Motor neuron (in vitro differentiated cells): ENCODE measurements at regions not wholly inside any gene's neighbourhood (a gene's known extent, or its start where the extent isn't known, plus 50 kb on each side); places are given as distances from the start of the nearest gene placed in this dataset.

Experiments used
- ATAC-seq, 8 experiments: fragments of 200-7000 bp; cut with Tn5 transposase; replicated peaks in 6 of 8; 2 replicates each; pipeline ENCODE4 v1.8.0; 2021; ENCODE audit warnings: mild to moderate bottlenecking in 8 of 8, moderate library complexity in 8 of 8
- H3K27ac ChIP-seq, 2 donors: fragments of 250-450 bp; sonication (Bioruptor Pico); 2 replicates each; pipeline ENCODE4 v1.9.0; 2021; ENCODE audit warnings: antibody characterized with exemption in 2 of 2, mild to moderate bottlenecking in 2 of 2, moderate library complexity in 1 of 2
- H3K4me1 ChIP-seq, 2 donors: fragments of 250-450 bp; sonication (Bioruptor Pico); replicated peaks in 1 of 2; 2 replicates each; pipeline ENCODE4 v1.6.1; 2021; ENCODE audit warnings: antibody characterized with exemption in 2 of 2, mild to moderate bottlenecking in 2 of 2, moderate library complexity in 1 of 2
- H3K4me3 ChIP-seq, 5 donors: fragments of 250-450 bp; sonication (Bioruptor Pico); 2 replicates each; pipeline ENCODE4 v1.9.0; 2021; ENCODE audit warnings: antibody characterized with exemption in 5 of 5, mild to moderate bottlenecking in 5 of 5, moderate library complexity in 4 of 5
- WGBS, 10 experiments: fragments of 450-650 bp; shearing (Covaris generic); methylation state at CpG; one replicate each; pipeline ENCODE4 v1.0.0; 2022; 5-methylcytosine and 5-hydroxymethylcytosine counted together
- in situ Hi-C, 9 experiments: fragments of 400-800 bp; cut with MboI; loops; one replicate each; pipeline ENCODE4 v1.15.0; 2021; ENCODE audit warnings: low sequenced_read_pairs in 9 of 9, low pct_unique_long_range_greater_than_20kb in 2 of 9; ENCODE audit not compliant: unreplicated experiment in 9 of 9

- ATAC-seq: peak in 2 of 8 experiments; percentile 16 to 18
- H3K27ac ChIP-seq: peak overlapping the region; percentile 24 to 40
- WGBS, 10 experiments: 33 to 100% (median 79%) methylated on average over 1 to 4 of the region's 13 CpGs; no CpG with 5 or more reads in 1 of the 10 experiments
These were observed 131.4 kb downstream of the MRPS6 start for GRCh38 chr21:34204481-34205439.

GRCh38 chr21:34205811-34206571 is 132.6 kb downstream of the MRPS6 start:
- peaks cover 26 to 28% of the 10 kb centered on the region in 2 donors for H3K4me1 ChIP-seq
- no peak overlapping the region for H3K27ac ChIP-seq
- WGBS, 10 experiments: 0 to 100% (median 60%) methylated on average over 1 to 2 of the region's 2 CpGs
- in situ Hi-C loops: no loop called here
- ATAC-seq: peak in 3 of 8 experiments; percentile 9 to 53 (median 48)
- H3K4me3 ChIP-seq: no peak overlapping the region

More at GRCh38 chr21:34204481-34205439, 131.4 kb downstream of the MRPS6 start:
- in situ Hi-C loops: no loop called here
- H3K4me1 ChIP-seq: peaks cover 26 to 33% of the 10 kb centered on the region in 2 donors
- no peak overlapping the region for H3K4me3 ChIP-seq

- Histone ChIP-seq H3K27ac (no peak overlapping the region), H3K4me1 (no peaks in the 10 kb centered on the region), H3K4me3 (no peak overlapping the region)
- in situ Hi-C loops: no loop called here
- ATAC-seq: no peak
These were observed 140.6 kb downstream of the MRPS6 start for GRCh38 chr21:34213959-34214358.

- WGBS, 10 experiments: 33 to 100% (median 86%) methylated on average over 1 to 4 of the region's 4 CpGs; no CpG with 5 or more reads in 1 of the 10 experiments
- no peaks in the 10 kb centered on the region for H3K4me1 ChIP-seq
- no peak overlapping the region for H3K27ac ChIP-seq
- H3K4me3 ChIP-seq: no peak overlapping the region
- in situ Hi-C loops: no loop called here
- no peak for ATAC-seq
These were observed 142.1 kb downstream of the MRPS6 start for GRCh38 chr21:34215501-34215900.

GRCh38 chr21:34215911-34216717 is 142.7 kb downstream of the MRPS6 start:
- 0 to 90% (median 62%) methylated on average over 1 to 9 of the region's 9 CpGs for WGBS, 10 experiments
- no peak overlapping the region for H3K4me3 ChIP-seq
- ATAC-seq: no peak
- in situ Hi-C loops: no loop called here
- H3K4me1 ChIP-seq: no peaks in the 10 kb centered on the region
- no peak overlapping the region for H3K27ac ChIP-seq

GRCh38 chr21:34216718-34217032 is 143.3 kb downstream of the MRPS6 start:
- 20 to 80% (median 30%) methylated on average over 1 to 2 of the region's 2 CpGs; no CpG with 5 or more reads in 7 of the 10 experiments for WGBS, 10 experiments
- Histone ChIP-seq H3K27ac (no peak overlapping the region), H3K4me1 (no peaks in the 10 kb centered on the region), H3K4me3 (no peak overlapping the region)
- ATAC-seq: no peak
- in situ Hi-C loops: no loop called here

GRCh38 chr21:34217263-34217662 is 143.9 kb downstream of the MRPS6 start:
- ATAC-seq: peak in 3 of 8 experiments; percentile 35 to 99 (median 96)
- in situ Hi-C loops: no loop called here
- Histone ChIP-seq H3K27ac (no peak overlapping the region), H3K4me3 (no peak overlapping the region), H3K4me1 (no peaks in the 10 kb centered on the region)
- 18% methylated on average over 3 of the region's 3 CpGs; no CpG with 5 or more reads in 9 of the 10 experiments for WGBS, 10 experiments

- Histone ChIP-seq H3K4me3 (no peak overlapping the region), H3K4me1 (no peaks in the 10 kb centered on the region), H3K27ac (no peak overlapping the region)
- no peak for ATAC-seq
- 20 to 88% (median 69%) methylated on average over 1 to 4 of the region's 4 CpGs; no CpG with 5 or more reads in 3 of the 10 experiments for WGBS, 10 experiments
- in situ Hi-C loops: no loop called here
These were observed 144.3 kb upstream of the KCNE2 start for GRCh38 chr21:34219334-34220060.

- ATAC-seq: no peak
- Histone ChIP-seq H3K4me1 (no peaks in the 10 kb centered on the region), H3K4me3 (no peak overlapping the region), H3K27ac (no peak overlapping the region)
- WGBS, 10 experiments: 83 to 100% (median 83%) methylated on average over 1 of the region's 1 CpG; no CpG with 5 or more reads in 7 of the 10 experiments
- in situ Hi-C loops: no loop called here
These were observed 143.1 kb upstream of the KCNE2 start for GRCh38 chr21:34220556-34221195.

- ATAC-seq: no peak
- 10 to 100% (median 92%) methylated on average over 1 to 8 of the region's 11 CpGs; no CpG with 5 or more reads in 1 of the 10 experiments for WGBS, 10 experiments
- in situ Hi-C loops: no loop called here
These were observed 142.3 kb upstream of the KCNE2 start for GRCh38 chr21:34221331-34222030.

GRCh38 chr21:34222031-34222335 is 141.8 kb upstream of the KCNE2 start:
- Histone ChIP-seq H3K27ac (no peak overlapping the region), H3K4me3 (no peak overlapping the region), H3K4me1 (no peaks in the 10 kb centered on the region)
- WGBS, 10 experiments: 50 to 100% (median 78%) methylated on average over 2 to 12 of the region's 14 CpGs; no CpG with 5 or more reads in 1 of the 10 experiments
- in situ Hi-C loops: no loop called here
- no peak for ATAC-seq

More at GRCh38 chr21:34221331-34222030, 142.3 kb upstream of the KCNE2 start:
- Histone ChIP-seq H3K27ac (no peak overlapping the region), H3K4me1 (no peaks in the 10 kb centered on the region), H3K4me3 (no peak overlapping the region)
